Endothelial cell of umbilical vein (primary cell): ENCODE measurements at regions not wholly inside any gene's neighbourhood (a gene's known extent, or its start where the extent isn't known, plus 50 kb on each side); places are given as distances from the start of the nearest gene placed in this dataset.
A peak's percentile ranks its signal among the peaks of the same experiment; 100 is the strongest.

Experiments used
- BruUV-seq: library from RNA; stranded (reverse); fragments of 400-500 nt; replicated peaks from 2 replicates; lab custom pipeline; 2021; lab: Mats Ljungman, UMichigan
- CTCF ChIA-PET: fragments of 300-600, 350-600 bp; sonication (Branson Sonifier 250); formaldehyde crosslinking; loops from one replicate; lab custom pipeline; 2021; ENCODE audit warnings: antibody characterized with exemption, inconsistent platforms; lab: Charles Lee
- POLR2A ChIA-PET: fragments of 300-600, 350-600 bp; sonication (Branson Sonifier 250); formaldehyde crosslinking; loops from one replicate; lab custom pipeline; 2021; ENCODE audit warnings: antibody characterized with exemption, inconsistent platforms; lab: Charles Lee
- DNase-seq: peaks from one replicate; pipeline ENCODE4 v3.0.0-alpha.2; 2011; ENCODE audit warnings: low read depth, low spot score
- FAIRE-seq: peaks from 2 replicates; lab custom pipeline; 2011; peaks lifted over from hg19 to GRCh38; lab: Jason Lieb, UNC
- H2AFZ ChIP-seq: 2 replicates; pipeline ENCODE4 v1.6.0; 2012; ENCODE audit warnings: low read depth, low read length, control low read depth, inconsistent platforms
- H3K27ac ChIP-seq: 2 replicates; pipeline ENCODE4 v1.5.1; 2011; ENCODE audit warnings: low read depth, mild to moderate bottlenecking, control low read depth, low read length, moderate library complexity; ENCODE audit not compliant: insufficient read depth
- H3K27me3 ChIP-seq, 2 experiments: 2 replicates each; pipeline versions ENCODE4 v1.6.0 to v1.6.1; 2011; ENCODE audit warnings: low read length in 2 of 2, mixed read lengths in 1 of 2; ENCODE audit not compliant: control insufficient read depth in 2 of 2, insufficient read depth in 2 of 2
- H3K36me3 ChIP-seq, 2 experiments: 2 replicates in 1 of 2; 3 replicates in 1 of 2; pipeline ENCODE4 v1.5.1; 2011; ENCODE audit warnings: low read length in 2 of 2, mild to moderate bottlenecking in 1 of 2, moderate library complexity in 1 of 2; ENCODE audit not compliant: control insufficient read depth in 2 of 2, insufficient read depth in 2 of 2; ENCODE audit errors: extremely low read depth in 1 of 2
- H3K4me1 ChIP-seq: 3 replicates; pipeline ENCODE4 v1.5.1; 2011; ENCODE audit warnings: mild to moderate bottlenecking, low read length; ENCODE audit not compliant: control insufficient read depth, insufficient read depth; ENCODE audit errors: extremely low read depth
- H3K4me2 ChIP-seq: 2 replicates; pipeline ENCODE4 v1.6.1; 2011; ENCODE audit warnings: low read length, control low read depth, mixed read lengths; ENCODE audit not compliant: insufficient read depth
- H3K4me3 ChIP-seq, 3 experiments: fragments of 200-600 bp in 1 of 3; sonication (generic), shearing (Covaris generic) in 1 of 3; replicated peaks in 1 of 3; 2 replicates each; pipeline ENCODE4 v1.5.1; 2011 to 2016; ENCODE audit warnings: control low read depth in 3 of 3, low read length in 3 of 3, mild to moderate bottlenecking in 2 of 3, inconsistent platforms in 1 of 3, low read depth in 1 of 3, moderate library complexity in 1 of 3; ENCODE audit not compliant: insufficient read depth in 1 of 3
- H3K79me2 ChIP-seq: 2 replicates; pipeline ENCODE4 v1.6.0; 2012; ENCODE audit warnings: low read length, inconsistent platforms; ENCODE audit not compliant: control insufficient read depth, insufficient read depth
- H3K9ac ChIP-seq: replicated peaks from 2 replicates; pipeline ENCODE3; 2011; ENCODE audit warnings: low read length, control low read depth; ENCODE audit not compliant: insufficient read depth; ENCODE audit errors: extremely low read depth
- H3K9me1 ChIP-seq: replicated peaks from 3 replicates; pipeline ENCODE4 v1.6.0; 2011; ENCODE audit warnings: mild to moderate bottlenecking, low read length; ENCODE audit not compliant: control insufficient read depth, insufficient read depth; ENCODE audit errors: extremely low read depth
- H3K9me3 ChIP-seq: replicated peaks from 2 replicates; pipeline ENCODE4 v1.5.1; 2012; ENCODE audit warnings: low read length, inconsistent platforms; ENCODE audit not compliant: control insufficient read depth, insufficient read depth
- H4K20me1 ChIP-seq: replicated peaks from 2 replicates; pipeline ENCODE3; 2011; ENCODE audit warnings: mild to moderate bottlenecking, low read length; ENCODE audit not compliant: control insufficient read depth, insufficient read depth; ENCODE audit errors: extremely low read depth
- EZH2 ChIP-seq: IDR thresholded peaks from 2 replicates; pipeline ENCODE4 v1.6.1; 2012; ENCODE audit warnings: borderline replicate concordance, low read depth, mild to moderate bottlenecking, moderate library complexity, low read length, inconsistent platforms; ENCODE audit not compliant: severe bottlenecking
- FOS ChIP-seq: IDR thresholded peaks from 2 replicates; pipeline ENCODE4 v1.6.1; 2011; ENCODE audit warnings: mild to moderate bottlenecking, low read length, moderate library complexity, borderline replicate concordance; ENCODE audit not compliant: insufficient read depth
- GATA2 ChIP-seq: IDR thresholded peaks from 2 replicates; pipeline ENCODE4 v1.7.0; 2011; ENCODE audit warnings: low read depth, mild to moderate bottlenecking, moderate library complexity, mixed read lengths, low read length; ENCODE audit not compliant: insufficient read length, insufficient read depth
- JUN ChIP-seq: IDR thresholded peaks from 2 replicates; pipeline ENCODE4 v1.6.1; 2011; ENCODE audit warnings: borderline replicate concordance, low read depth; ENCODE audit not compliant: insufficient read length, insufficient read depth
- MYC ChIP-seq: IDR thresholded peaks from one replicate; pipeline ENCODE4 v1.6.1; 2011; ENCODE audit warnings: mild to moderate bottlenecking, low read depth, low read length
- POLR2A ChIP-seq: IDR thresholded peaks from 2 replicates; pipeline ENCODE4 v1.6.1; 2012; ENCODE audit warnings: low read depth, mild to moderate bottlenecking, control low read depth, low read length
- POLR2AphosphoS5 ChIP-seq: IDR thresholded peaks from 2 replicates; pipeline ENCODE4 v1.6.1; 2012; ENCODE audit warnings: low read depth, mild to moderate bottlenecking, control low read depth, low read length, moderate library complexity; ENCODE audit not compliant: insufficient read depth
- dilution Hi-C: fragments of 300-500 bp; cut with MboI; formaldehyde crosslinking; loops from one replicate; pipeline ENCODE4 v1.15.0; 2019; ENCODE audit warnings: low sequenced_read_pairs; ENCODE audit not compliant: extremely low pct_ligation_motif_present
- intact Hi-C: fragments of 100-400 bp; cut with micrococcal nuclease; formaldehyde crosslinking; loops from one replicate; pipeline ENCODE4 v1.10.0; 2022
- TF ChIP-seq, protein P1 (sequence below), 2 donors: IDR thresholded peaks; 1 replicate in 1 of 2; 2 replicates in 1 of 2; pipeline ENCODE4 v1.5.1; 2011; ENCODE audit warnings: low read length in 2 of 2, mild to moderate bottlenecking in 2 of 2, moderate library complexity in 2 of 2, control low read depth in 1 of 2, inconsistent platforms in 1 of 2, low read depth in 1 of 2; ENCODE audit not compliant: insufficient read depth in 1 of 2; ENCODE audit errors: extremely low read depth in 1 of 2
- TF ChIP-seq, protein P2 (sequence below): IDR thresholded peaks from 2 replicates; pipeline ENCODE4 v1.6.1; 2011; ENCODE audit not compliant: insufficient read depth, insufficient read length

DNA sequence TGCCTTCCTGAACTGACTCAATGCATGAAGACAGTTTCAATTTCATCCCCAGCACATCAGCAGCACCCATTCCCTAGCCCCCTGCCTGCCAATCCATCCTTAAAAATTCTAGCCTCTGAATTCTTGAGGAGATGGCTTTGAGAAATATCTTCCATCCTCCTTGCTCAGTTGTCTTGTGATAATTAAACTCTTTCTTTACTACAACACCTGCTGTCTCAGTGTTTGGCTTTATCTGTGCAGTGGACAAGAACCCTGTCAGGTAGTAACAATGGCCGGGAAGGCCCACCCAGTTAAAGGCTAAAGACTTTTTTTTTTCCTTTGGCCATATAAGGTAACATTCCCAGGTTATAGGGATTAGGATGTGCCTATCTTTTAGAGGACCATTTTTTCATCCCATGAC is 114.4 kb upstream of the NAP1L1 start:
- DNase-seq (no peak), FAIRE-seq (no peak)
- intact Hi-C loops = no loop called here
- no peaks in the 10 kb centered on the region for H3K4me1 ChIP-seq
- H3K79me2 ChIP-seq = no peaks in the 10 kb centered on the region
- dilution Hi-C loops = no loop called here
- H3K27me3 ChIP-seq = no peaks in the 10 kb centered on the region
- no peak overlapping the region for H2AFZ ChIP-seq
- H3K9ac ChIP-seq = no peak overlapping the region
- H3K9me3 ChIP-seq = peaks cover 3% of the 10 kb centered on the region
- H3K4me3 ChIP-seq = no peak overlapping the region
- TF ChIP-seq POLR2A = no peak
- TF ChIP-seq GATA2 = no peak
- no peak for TF ChIP-seq EZH2
- TF ChIP-seq MYC = no peak
- no peak for TF ChIP-seq FOS
- TF ChIP-seq, protein P1, sequence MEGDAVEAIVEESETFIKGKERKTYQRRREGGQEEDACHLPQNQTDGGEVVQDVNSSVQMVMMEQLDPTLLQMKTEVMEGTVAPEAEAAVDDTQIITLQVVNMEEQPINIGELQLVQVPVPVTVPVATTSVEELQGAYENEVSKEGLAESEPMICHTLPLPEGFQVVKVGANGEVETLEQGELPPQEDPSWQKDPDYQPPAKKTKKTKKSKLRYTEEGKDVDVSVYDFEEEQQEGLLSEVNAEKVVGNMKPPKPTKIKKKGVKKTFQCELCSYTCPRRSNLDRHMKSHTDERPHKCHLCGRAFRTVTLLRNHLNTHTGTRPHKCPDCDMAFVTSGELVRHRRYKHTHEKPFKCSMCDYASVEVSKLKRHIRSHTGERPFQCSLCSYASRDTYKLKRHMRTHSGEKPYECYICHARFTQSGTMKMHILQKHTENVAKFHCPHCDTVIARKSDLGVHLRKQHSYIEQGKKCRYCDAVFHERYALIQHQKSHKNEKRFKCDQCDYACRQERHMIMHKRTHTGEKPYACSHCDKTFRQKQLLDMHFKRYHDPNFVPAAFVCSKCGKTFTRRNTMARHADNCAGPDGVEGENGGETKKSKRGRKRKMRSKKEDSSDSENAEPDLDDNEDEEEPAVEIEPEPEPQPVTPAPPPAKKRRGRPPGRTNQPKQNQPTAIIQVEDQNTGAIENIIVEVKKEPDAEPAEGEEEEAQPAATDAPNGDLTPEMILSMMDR (IDR thresholded peaks at IDR 0.05; ENCODE audit: extremely low read depth in 1 of 2, insufficient read depth in 1 of 2, low read depth in 1 of 2, low read length in 2 of 2) = no peak
- ChIA-PET CTCF (no interaction called here), POLR2A (no interaction called here)
- BruUV-seq = no TSS peak
- H3K36me3 ChIP-seq = no peaks in the 10 kb centered on the region
- no peak overlapping the region for H3K27ac ChIP-seq
- H3K4me2 ChIP-seq = no peak overlapping the region
- no peaks in the 10 kb centered on the region for H3K9me1 ChIP-seq
- H4K20me1 ChIP-seq = no peaks in the 10 kb centered on the region

- H3K36me3 ChIP-seq = no peaks in the 10 kb centered on the region
- H3K79me2 ChIP-seq = no peaks in the 10 kb centered on the region
- BruUV-seq = no TSS peak
- peak; percentile 32 for DNase-seq
- dilution Hi-C loops = no loop called here
- H4K20me1 ChIP-seq = no peaks in the 10 kb centered on the region
- H3K4me1 ChIP-seq = no peaks in the 10 kb centered on the region
- no peak for TF ChIP-seq FOS
- TF ChIP-seq EZH2 = no peak
- TF ChIP-seq, protein P1 (IDR thresholded peaks at IDR 0.05; ENCODE audit: extremely low read depth in 1 of 2, insufficient read depth in 1 of 2, low read depth in 1 of 2, low read length in 2 of 2) = no peak
- TF ChIP-seq, protein P2, sequence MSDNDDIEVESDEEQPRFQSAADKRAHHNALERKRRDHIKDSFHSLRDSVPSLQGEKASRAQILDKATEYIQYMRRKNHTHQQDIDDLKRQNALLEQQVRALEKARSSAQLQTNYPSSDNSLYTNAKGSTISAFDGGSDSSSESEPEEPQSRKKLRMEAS = no peak
- no peak for TF ChIP-seq JUN
- TF ChIP-seq POLR2A = no peak
- no peak for TF ChIP-seq GATA2
- no peak for TF ChIP-seq MYC
- TF ChIP-seq POLR2AphosphoS5 = no peak
- CTCF ChIA-PET = interaction anchor here (1.2 kb wide), 1 partner anchor 38 kb away, joined by 5 read pairs; no protein-coding TSS in a partner anchor
- no peak overlapping the region for H3K4me2 ChIP-seq
- no peaks in the 10 kb centered on the region for H3K27me3 ChIP-seq
- H3K9ac ChIP-seq = no peak overlapping the region
- H3K4me3 ChIP-seq = no peak overlapping the region
- H3K9me3 ChIP-seq = peaks cover 3% of the 10 kb centered on the region
- FAIRE-seq = no peak
- POLR2A ChIA-PET = no interaction called here
- intact Hi-C loops = no loop called here
- H2AFZ ChIP-seq = no peak overlapping the region
- no peaks in the 10 kb centered on the region for H3K9me1 ChIP-seq
- H3K27ac ChIP-seq = no peak overlapping the region
These were observed 112.8 kb upstream of the NAP1L1 start for GRCh38 chr12:76197283-76197682.
